ENCODE measurements at regions not wholly inside any gene's neighbourhood (a gene's known extent, or its start where the extent isn't known, plus 50 kb on each side); places are given as distances from the start of the nearest gene placed in this dataset.
"Not testable (repeated sequence)": the region's sequence is repeated elsewhere in the genome, so short reads cannot be mapped to it uniquely, and the experiment has no call there.

DNA sequence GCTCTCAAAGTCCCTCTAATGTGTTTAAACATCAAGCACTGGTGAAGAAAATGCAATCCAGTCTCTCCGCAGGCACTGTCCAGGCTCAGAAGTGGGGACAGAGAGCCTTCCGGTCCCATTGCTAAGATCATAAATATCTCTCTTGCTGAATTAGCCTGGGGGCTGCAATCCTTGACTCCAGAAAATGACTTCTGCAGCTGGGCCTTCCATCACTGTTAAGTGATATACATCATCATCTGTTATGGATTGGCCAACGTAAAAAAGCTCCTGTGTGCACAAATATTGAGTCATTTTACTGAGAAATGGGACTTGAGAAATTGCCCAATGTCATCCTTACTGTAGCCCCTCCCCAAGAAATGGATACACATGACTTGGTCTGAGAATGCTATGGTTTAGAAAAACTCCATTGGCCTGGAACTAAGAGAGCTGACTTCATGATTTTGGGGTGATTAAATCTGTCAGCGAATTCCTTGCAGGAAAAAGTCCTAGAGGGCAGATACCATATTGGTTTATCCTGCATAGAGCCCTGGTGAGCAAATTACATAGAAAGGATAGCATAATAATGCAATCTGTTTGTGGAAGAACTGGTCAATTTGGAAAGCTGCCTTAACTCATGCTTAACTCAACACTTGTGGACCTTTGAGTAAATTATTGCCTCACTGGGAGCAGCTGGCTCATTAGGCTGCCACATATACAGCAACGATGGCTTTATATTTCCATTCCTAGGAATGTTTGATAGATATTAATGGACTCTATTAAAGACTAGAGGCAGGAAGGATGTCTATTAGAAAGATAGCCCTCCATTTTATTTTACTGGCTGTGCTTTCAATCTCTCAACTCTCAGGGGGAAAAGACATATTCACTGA lies 346.1 kb downstream of the GBA3 start:
- H3K4me1 ChIP-seq (ENCODE audit: insufficient read depth, low read length) = peaks cover 7% of the 10 kb centered on the region
- H2AFZ ChIP-seq (ENCODE audit: low read depth, low read length) = no peak overlapping the region
- no peaks in the 10 kb centered on the region for H3K36me3 ChIP-seq (ENCODE audit: insufficient read depth, low read length)
- peaks cover 6% of the 10 kb centered on the region for H3K9me3 ChIP-seq (ENCODE audit: low read length)
- no peaks in the 10 kb centered on the region for H3K27me3 ChIP-seq (ENCODE audit: insufficient read depth, low read length)
- H3K4me3 ChIP-seq (ENCODE audit: low read length) = no peak overlapping the region

DNA sequence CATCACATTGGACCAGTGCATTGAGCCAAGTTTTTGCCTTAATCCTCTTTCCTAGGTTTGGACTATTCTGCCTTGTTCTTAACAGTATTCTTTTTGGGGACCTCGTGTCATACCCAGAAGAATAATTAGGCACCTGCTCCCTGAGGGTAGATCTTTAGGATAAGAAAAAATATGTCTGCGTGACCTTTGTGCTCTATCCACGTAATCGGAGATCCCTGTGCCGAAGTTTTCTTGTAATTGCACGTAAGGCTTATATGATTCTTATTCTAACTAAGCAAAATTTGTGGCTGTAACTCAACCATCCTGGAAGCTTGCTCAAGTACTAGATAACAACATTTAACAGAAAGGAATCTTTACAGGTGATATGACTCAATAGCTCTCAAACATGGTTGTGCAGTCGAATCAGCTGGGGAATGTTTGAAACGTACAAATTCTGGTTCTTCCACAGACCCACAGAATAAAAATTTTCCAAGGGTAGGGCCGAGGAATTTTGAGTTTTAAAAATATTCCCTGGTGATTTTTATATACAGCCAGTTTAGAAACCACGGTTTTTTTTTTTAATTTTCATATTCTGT lies 344.3 kb downstream of the GBA3 start:
- Histone ChIP-seq H3K9me3 (ENCODE audit: low read length) (peaks cover 6% of the 10 kb centered on the region), H3K4me1 (ENCODE audit: insufficient read depth, low read length) (peaks cover 7% of the 10 kb centered on the region), H3K4me3 (ENCODE audit: low read length) (no peak overlapping the region), H3K36me3 (ENCODE audit: insufficient read depth, low read length) (no peaks in the 10 kb centered on the region), H2AFZ (ENCODE audit: low read depth, low read length) (no peak overlapping the region), H3K27me3 (ENCODE audit: insufficient read depth, low read length) (no peaks in the 10 kb centered on the region)

DNA sequence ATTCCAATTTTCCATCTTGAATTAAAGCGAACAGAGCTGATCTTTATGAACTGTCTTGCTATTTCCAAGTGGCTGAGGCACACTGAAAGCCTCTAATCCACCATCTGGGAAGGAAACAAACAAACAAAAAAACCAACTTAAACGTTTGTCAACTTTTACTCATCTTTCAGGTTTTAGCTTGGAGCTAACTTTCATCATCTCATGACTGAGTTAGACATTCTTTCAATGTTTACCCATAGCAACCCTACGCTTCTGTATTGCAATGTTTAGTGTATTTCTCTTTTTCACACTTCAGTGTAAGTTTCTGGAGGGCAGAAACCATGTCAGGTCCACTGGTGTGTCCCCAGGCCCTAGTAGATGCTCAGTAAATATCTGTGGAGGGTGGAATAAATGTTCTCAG lies 343.8 kb downstream of the GBA3 start:
- Histone ChIP-seq H3K27me3 (ENCODE audit: insufficient read depth, low read length) (no peaks in the 10 kb centered on the region), H3K4me3 (ENCODE audit: low read length) (no peak overlapping the region), H3K36me3 (ENCODE audit: insufficient read depth, low read length) (no peaks in the 10 kb centered on the region), H3K4me1 (ENCODE audit: insufficient read depth, low read length) (peaks cover 7% of the 10 kb centered on the region), H3K9me3 (ENCODE audit: low read length) (peaks cover 6% of the 10 kb centered on the region), H2AFZ (ENCODE audit: low read depth, low read length) (no peak overlapping the region)

DNA sequence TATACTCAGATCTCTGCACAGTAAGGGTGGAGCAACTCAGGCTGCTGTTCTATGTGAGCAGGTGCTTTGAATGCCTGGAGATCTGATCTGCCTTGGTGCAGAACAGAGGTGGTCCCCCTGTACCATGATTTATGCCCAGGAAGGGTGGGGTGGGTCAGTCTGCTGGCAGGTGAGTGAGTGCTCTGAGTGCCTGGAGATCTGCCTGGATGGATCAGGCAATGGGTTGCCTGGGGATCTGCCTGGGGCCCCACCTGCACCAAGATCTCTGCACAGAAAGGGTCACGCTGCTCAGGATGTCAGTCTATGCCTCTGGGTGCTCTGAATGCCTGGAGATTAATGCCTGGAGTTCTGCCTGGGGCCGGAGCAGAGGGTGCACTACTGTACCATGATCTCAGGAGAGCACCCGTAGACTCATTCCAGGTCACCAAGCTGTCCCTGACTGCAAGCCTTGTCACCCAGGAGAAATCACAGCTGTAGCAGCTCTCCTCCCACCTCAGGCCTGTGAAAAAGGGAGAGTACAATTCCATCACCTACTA lies 342.9 kb downstream of the GBA3 start:
- Histone ChIP-seq H2AFZ (ENCODE audit: low read depth, low read length) (no peak overlapping the region), H3K4me3 (ENCODE audit: low read length) (no peak overlapping the region), H3K4me1 (ENCODE audit: insufficient read depth, low read length) (peaks cover 7% of the 10 kb centered on the region), H3K9me3 (ENCODE audit: low read length) (peaks cover 6% of the 10 kb centered on the region), H3K36me3 (ENCODE audit: insufficient read depth, low read length) (no peaks in the 10 kb centered on the region), H3K27me3 (ENCODE audit: insufficient read depth, low read length) (no peaks in the 10 kb centered on the region)

DNA sequence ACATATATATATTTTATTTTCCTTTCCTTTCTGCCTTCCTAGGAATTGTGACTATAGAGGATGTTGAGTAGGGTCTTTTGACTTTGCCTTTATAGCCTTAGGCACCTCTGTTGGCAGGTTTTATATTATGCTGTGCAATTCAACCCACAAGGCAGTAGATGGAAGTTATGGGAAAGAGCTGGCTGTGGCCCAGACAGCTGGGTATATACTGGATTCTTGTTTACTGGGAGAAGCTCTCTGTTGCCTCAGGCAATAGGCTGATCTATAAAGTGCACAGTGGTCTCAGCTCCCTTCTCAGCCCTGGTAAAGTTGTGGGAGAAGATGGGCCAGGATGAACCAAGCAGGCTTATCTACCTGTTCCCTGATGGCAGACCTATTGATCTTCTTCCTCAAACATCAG lies 342.0 kb downstream of the GBA3 start:
- Histone ChIP-seq H3K9me3 (ENCODE audit: low read length) (peaks cover 6% of the 10 kb centered on the region), H3K36me3 (ENCODE audit: insufficient read depth, low read length) (no peaks in the 10 kb centered on the region), H2AFZ (ENCODE audit: low read depth, low read length) (no peak overlapping the region), H3K27me3 (ENCODE audit: insufficient read depth, low read length) (no peaks in the 10 kb centered on the region), H3K4me3 (ENCODE audit: low read length) (no peak overlapping the region), H3K4me1 (ENCODE audit: insufficient read depth, low read length) (peaks cover 3% of the 10 kb centered on the region)

DNA sequence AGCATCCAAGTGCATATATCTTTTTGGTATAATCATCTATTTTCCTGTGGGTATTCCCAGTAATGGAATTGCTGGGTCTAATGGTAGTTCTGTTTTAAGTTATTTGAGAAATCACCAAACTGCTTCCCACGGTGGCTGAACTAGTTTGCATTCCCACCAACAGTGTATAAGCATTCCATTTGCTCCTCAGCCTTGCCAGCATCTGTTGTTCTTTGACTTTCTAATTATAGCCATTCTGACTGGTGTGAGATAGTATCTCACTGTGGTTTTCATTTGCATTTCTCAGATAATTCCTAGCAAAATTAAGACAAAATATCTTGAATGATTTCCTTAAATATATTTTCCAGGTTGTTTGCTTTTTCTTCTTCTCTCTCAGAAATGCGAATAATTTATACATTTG lies 341.1 kb downstream of the GBA3 start:
- H2AFZ ChIP-seq (ENCODE audit: low read depth, low read length) = no peak overlapping the region
- no peaks in the 10 kb centered on the region for H3K27me3 ChIP-seq (ENCODE audit: insufficient read depth, low read length)
- H3K4me1 ChIP-seq (ENCODE audit: insufficient read depth, low read length) = no peaks in the 10 kb centered on the region
- no peaks in the 10 kb centered on the region for H3K36me3 ChIP-seq (ENCODE audit: insufficient read depth, low read length)
- H3K9me3 ChIP-seq (ENCODE audit: low read length) = peaks cover 6% of the 10 kb centered on the region
- no peak overlapping the region for H3K4me3 ChIP-seq (ENCODE audit: low read length)

DNA sequence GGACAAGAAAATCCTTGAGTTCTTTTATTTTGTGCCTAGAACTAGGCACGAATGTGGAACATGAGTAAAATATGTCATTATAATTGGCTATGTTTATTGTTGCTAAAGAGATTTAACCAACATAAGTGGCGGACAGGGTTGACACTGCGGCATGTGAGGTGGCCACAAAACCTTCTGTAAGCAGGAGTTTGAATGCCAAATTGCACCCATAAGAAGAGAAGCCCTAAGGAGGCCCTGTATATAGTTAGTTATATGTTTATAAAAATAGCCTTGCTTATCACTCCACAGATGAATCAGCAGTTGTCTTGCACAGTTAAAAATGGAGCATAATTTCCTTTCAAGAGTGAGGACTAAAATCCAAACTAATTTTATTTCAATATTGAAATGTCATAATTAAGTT lies 336.1 kb downstream of the GBA3 start:
- Histone ChIP-seq H3K9me3 (ENCODE audit: low read length) (no peaks in the 10 kb centered on the region), H3K36me3 (ENCODE audit: insufficient read depth, low read length) (no peaks in the 10 kb centered on the region), H3K4me1 (ENCODE audit: insufficient read depth, low read length) (no peaks in the 10 kb centered on the region), H3K27me3 (ENCODE audit: insufficient read depth, low read length) (no peaks in the 10 kb centered on the region), H3K4me3 (ENCODE audit: low read length) (no peak overlapping the region), H2AFZ (ENCODE audit: low read depth, low read length) (no peak overlapping the region)

DNA sequence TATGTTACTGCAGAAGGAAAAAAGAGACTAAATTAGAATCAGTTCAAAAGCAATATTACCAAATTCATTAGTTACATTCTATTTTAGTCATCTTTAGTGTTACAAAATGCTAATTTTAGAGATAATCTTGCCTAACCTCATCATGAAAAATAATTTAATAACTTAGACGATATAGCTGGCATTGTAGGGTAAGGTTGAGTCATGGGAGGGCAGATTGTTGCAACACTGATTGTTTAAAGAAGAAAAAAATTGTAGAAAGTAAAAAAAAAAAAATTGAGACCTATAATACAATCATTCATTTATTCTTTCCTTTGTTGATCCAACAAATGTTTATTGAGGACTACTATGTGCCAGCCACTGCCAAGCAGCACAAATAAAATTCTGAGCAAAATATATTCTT lies 330.9 kb downstream of the GBA3 start:
- Histone ChIP-seq H3K4me3 (ENCODE audit: low read length) (no peak overlapping the region), H3K9me3 (ENCODE audit: low read length) (no peaks in the 10 kb centered on the region), H3K4me1 (ENCODE audit: insufficient read depth, low read length) (peaks cover 12% of the 10 kb centered on the region), H3K36me3 (ENCODE audit: insufficient read depth, low read length) (no peaks in the 10 kb centered on the region), H3K27me3 (ENCODE audit: insufficient read depth, low read length) (no peaks in the 10 kb centered on the region), H2AFZ (ENCODE audit: low read depth, low read length) (no peak overlapping the region)

DNA sequence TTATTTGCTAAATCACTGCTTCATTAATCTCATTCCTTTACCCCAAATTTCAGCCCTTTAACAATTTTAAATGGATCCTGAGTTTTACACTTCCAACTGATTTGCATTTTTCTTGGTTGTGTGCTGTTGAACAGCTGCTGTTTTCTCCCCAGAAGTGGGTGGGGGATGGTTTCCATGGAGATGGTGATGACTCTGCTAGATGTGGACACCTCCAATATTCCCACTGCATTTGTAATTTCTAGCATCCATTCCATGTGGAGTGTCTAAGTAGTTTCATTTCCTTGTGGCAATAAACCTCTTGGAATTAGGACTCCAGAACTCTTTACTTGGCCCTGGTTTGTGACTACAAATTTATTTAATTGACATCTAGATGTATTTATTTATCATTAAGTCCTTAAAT lies 330.4 kb downstream of the GBA3 start:
- H3K4me3 ChIP-seq (ENCODE audit: low read length) = no peak overlapping the region
- H3K36me3 ChIP-seq (ENCODE audit: insufficient read depth, low read length) = no peaks in the 10 kb centered on the region
- H3K4me1 ChIP-seq (ENCODE audit: insufficient read depth, low read length) = peaks cover 12% of the 10 kb centered on the region
- no peak overlapping the region for H2AFZ ChIP-seq (ENCODE audit: low read depth, low read length)
- H3K9me3 ChIP-seq (ENCODE audit: low read length) = no peaks in the 10 kb centered on the region
- no peaks in the 10 kb centered on the region for H3K27me3 ChIP-seq (ENCODE audit: insufficient read depth, low read length)

DNA sequence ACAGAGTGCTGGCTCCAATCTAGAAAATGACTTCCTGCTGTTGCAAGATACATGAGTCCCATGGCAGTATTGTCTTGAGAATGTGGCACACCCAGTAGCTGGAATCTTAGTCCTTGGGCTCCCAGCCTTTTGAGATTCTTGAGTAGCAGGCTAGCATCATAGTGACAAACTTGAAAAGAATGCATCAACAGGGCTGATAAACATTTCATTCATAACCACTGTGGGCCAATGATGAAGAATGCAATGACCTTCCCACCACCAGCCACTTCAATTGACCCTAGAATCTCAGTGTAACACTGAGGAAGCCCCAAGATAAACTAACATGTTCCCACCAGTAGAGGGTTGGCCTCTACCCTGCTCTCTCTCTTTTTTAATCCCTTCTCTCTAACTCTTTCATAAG lies 329.3 kb downstream of the GBA3 start:
- no peaks in the 10 kb centered on the region for H3K9me3 ChIP-seq (ENCODE audit: low read length)
- H3K27me3 ChIP-seq (ENCODE audit: insufficient read depth, low read length) = no peaks in the 10 kb centered on the region
- H2AFZ ChIP-seq (ENCODE audit: low read depth, low read length) = no peak overlapping the region
- H3K4me3 ChIP-seq (ENCODE audit: low read length) = no peak overlapping the region
- H3K36me3 ChIP-seq (ENCODE audit: insufficient read depth, low read length) = no peaks in the 10 kb centered on the region
- H3K4me1 ChIP-seq (ENCODE audit: insufficient read depth, low read length) = peaks cover 12% of the 10 kb centered on the region

DNA sequence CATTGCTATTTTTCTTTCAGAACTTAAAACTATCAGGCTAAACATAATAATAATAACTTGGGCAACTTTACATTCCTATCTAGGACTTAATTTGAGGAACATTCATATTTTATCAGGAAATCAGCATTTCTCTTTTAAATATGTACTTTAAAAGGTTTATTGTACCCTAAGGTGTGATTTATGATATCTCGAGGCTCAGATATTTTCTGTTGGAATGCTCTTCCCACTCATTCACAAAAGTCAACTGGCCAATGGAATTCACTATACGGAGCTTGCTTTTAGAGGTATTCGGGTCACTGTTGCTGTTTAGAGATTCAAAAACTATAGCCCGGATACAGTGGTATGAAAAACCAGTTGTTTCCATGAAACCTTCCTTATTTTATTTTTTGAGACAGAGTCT lies 328.3 kb downstream of the GBA3 start:
- Histone ChIP-seq H3K36me3 (ENCODE audit: insufficient read depth, low read length) (no peaks in the 10 kb centered on the region), H2AFZ (ENCODE audit: low read depth, low read length) (no peak overlapping the region), H3K4me3 (ENCODE audit: low read length) (no peak overlapping the region), H3K27me3 (ENCODE audit: insufficient read depth, low read length) (no peaks in the 10 kb centered on the region), H3K9me3 (ENCODE audit: low read length) (no peaks in the 10 kb centered on the region), H3K4me1 (ENCODE audit: insufficient read depth, low read length) (peaks cover 12% of the 10 kb centered on the region)

DNA sequence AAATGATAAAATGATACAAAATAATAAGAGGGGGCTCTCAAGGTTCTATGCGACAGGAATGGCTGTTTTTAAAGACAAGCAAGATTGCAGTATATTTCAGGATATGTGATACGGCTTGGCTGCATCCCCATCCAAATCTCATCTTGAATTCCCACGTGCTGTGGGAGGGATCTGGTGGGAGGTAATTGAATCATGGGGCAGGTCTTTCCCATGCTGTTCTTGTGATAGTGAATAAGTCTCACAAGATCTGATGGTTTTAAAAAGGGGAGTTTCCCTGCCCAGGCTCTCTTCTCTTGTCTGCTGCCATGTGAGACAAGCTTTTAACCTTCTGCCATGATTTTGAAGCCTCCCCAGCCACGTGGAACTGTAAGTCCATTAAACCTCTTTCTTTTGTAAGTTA lies 327.7 kb downstream of the GBA3 start:
- H3K4me3 ChIP-seq (ENCODE audit: low read length); H3K9me3 ChIP-seq (ENCODE audit: low read length); H3K36me3 ChIP-seq (ENCODE audit: insufficient read depth, low read length); H3K27me3 ChIP-seq (ENCODE audit: insufficient read depth, low read length); H2AFZ ChIP-seq (ENCODE audit: low read depth, low read length): not testable (repeated sequence)
- H3K4me1 ChIP-seq (ENCODE audit: insufficient read depth, low read length) = peaks cover 12% of the 10 kb centered on the region

DNA sequence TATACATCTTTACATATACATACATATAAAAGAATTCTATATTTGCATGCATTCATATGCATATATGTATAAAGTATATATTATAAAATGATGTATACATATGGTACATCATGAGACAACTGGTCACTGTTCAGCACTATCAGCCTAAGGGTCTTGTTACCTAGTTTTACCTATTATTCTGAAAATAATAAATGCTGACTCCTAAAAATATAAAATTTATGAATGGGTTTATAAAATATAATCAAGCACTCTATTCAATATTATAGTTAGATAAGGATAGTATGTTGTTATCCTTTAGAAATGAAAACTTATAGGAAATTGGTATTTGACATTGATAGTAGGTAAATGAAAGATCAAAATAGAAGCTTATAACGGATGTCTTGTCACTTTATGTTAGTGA lies 324.2 kb downstream of the GBA3 start:
- Histone ChIP-seq H2AFZ (ENCODE audit: low read depth, low read length) (no peak overlapping the region), H3K4me1 (ENCODE audit: insufficient read depth, low read length) (peaks cover 3% of the 10 kb centered on the region), H3K27me3 (ENCODE audit: insufficient read depth, low read length) (no peaks in the 10 kb centered on the region), H3K9me3 (ENCODE audit: low read length) (no peaks in the 10 kb centered on the region), H3K4me3 (ENCODE audit: low read length) (no peak overlapping the region), H3K36me3 (ENCODE audit: insufficient read depth, low read length) (no peaks in the 10 kb centered on the region)
